ENCODE measurements at regions not wholly inside any gene's neighbourhood (a gene's known extent, or its start where the extent isn't known, plus 50 kb on each side); places are given as distances from the start of the nearest gene placed in this dataset.

GRCh38 chr16:51289336-51289735 is 138.3 kb upstream of the SALL1 start:
- TF ChIP-seq POLR2AphosphoS5 (IDR thresholded peaks at IDR 0.05): no peak
- TF ChIP-seq, protein P1, sequence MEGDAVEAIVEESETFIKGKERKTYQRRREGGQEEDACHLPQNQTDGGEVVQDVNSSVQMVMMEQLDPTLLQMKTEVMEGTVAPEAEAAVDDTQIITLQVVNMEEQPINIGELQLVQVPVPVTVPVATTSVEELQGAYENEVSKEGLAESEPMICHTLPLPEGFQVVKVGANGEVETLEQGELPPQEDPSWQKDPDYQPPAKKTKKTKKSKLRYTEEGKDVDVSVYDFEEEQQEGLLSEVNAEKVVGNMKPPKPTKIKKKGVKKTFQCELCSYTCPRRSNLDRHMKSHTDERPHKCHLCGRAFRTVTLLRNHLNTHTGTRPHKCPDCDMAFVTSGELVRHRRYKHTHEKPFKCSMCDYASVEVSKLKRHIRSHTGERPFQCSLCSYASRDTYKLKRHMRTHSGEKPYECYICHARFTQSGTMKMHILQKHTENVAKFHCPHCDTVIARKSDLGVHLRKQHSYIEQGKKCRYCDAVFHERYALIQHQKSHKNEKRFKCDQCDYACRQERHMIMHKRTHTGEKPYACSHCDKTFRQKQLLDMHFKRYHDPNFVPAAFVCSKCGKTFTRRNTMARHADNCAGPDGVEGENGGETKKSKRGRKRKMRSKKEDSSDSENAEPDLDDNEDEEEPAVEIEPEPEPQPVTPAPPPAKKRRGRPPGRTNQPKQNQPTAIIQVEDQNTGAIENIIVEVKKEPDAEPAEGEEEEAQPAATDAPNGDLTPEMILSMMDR (IDR thresholded peaks at IDR 0.05 in 8 of 11, conservative IDR thresholded peaks at IDR 0.05 in 3 of 11): no peak
